A673 (cell line): ENCODE measurements at regions not wholly inside any gene's neighbourhood (a gene's known extent, or its start where the extent isn't known, plus 50 kb on each side); places are given as distances from the start of the nearest gene placed in this dataset.

Experiments
- BruUV-seq: library from RNA; stranded (reverse); fragments of 400-500 nt; replicated peaks from 2 replicates; lab custom pipeline; 2021; lab: Mats Ljungman, UMichigan
- CTCF ChIA-PET: fragments of 300-600 bp; sonication (Branson Sonifier 250); formaldehyde crosslinking; loops from one replicate; lab custom pipeline; 2022; ENCODE audit warnings: antibody characterized with exemption; lab: Charles Lee
- POLR2A ChIA-PET: fragments of 300-600 bp; sonication (Branson Sonifier 250); formaldehyde crosslinking; loops from one replicate; lab custom pipeline; 2022; ENCODE audit warnings: antibody characterized with exemption; ENCODE audit not compliant: low non-redundant PET; lab: Charles Lee
- DNase-seq: peaks from one replicate; pipeline ENCODE4 v3.0.0-alpha.2; 2015; ENCODE audit warnings: low spot score
- H3K27ac ChIP-seq: fragments of 200-600 bp; sonication (generic); 2 replicates; pipeline ENCODE4 v1.5.1; 2016; ENCODE audit warnings: mixed run types, low read depth, mild to moderate bottlenecking, mixed read lengths, antibody characterized with exemption, low read length; ENCODE audit not compliant: poor library complexity, severe bottlenecking
- H3K27me3 ChIP-seq: fragments of 200-600 bp; sonication (generic); replicated peaks from 2 replicates; pipeline ENCODE4 v1.6.1; 2017; ENCODE audit warnings: mixed run types, low read depth, mild to moderate bottlenecking, mixed read lengths, antibody characterized with exemption, low read length; ENCODE audit not compliant: insufficient read depth, poor library complexity
- H3K36me3 ChIP-seq: fragments of 200-600 bp; sonication (generic); 2 replicates; pipeline ENCODE4 v1.6.1; 2016; ENCODE audit warnings: mixed run types, mild to moderate bottlenecking, mixed read lengths, antibody characterized with exemption, low read length; ENCODE audit not compliant: insufficient read depth, poor library complexity, severe bottlenecking
- H3K4me1 ChIP-seq: fragments of 200-600 bp; sonication (generic); 2 replicates; pipeline ENCODE4 v1.6.1; 2017; ENCODE audit warnings: mixed run types, mild to moderate bottlenecking, mixed read lengths, antibody characterized with exemption, low read length; ENCODE audit not compliant: insufficient read depth, poor library complexity, severe bottlenecking
- H3K4me3 ChIP-seq: fragments of 200-600 bp; sonication (generic); 2 replicates; pipeline ENCODE4 v1.5.1; 2016; ENCODE audit warnings: low read depth, mixed run types, mild to moderate bottlenecking, mixed read lengths, low read length; ENCODE audit not compliant: poor library complexity, severe bottlenecking
- H3K9me3 ChIP-seq: fragments of 200-600 bp; sonication (generic); 2 replicates; pipeline ENCODE4 v1.6.1; 2016; ENCODE audit warnings: mixed run types, low read depth, mild to moderate bottlenecking, mixed read lengths, antibody characterized with exemption, low read length; ENCODE audit not compliant: poor library complexity, severe bottlenecking
- CTCF ChIP-seq: fragments of 300-800, 200-600 bp; sonication (generic); conservative IDR thresholded peaks from 2 replicates; pipeline ENCODE4 v1.5.1; 2017; ENCODE audit warnings: low read depth, mild to moderate bottlenecking, antibody characterized with exemption, low read length, moderate library complexity, mixed read lengths
- EZH2 ChIP-seq: fragments of 200-600 bp; sonication (generic); IDR thresholded peaks from 2 replicates; pipeline ENCODE4 v1.6.1; 2017; ENCODE audit warnings: borderline replicate concordance, low read depth, mild to moderate bottlenecking, mixed read lengths, antibody characterized with exemption, low read length; ENCODE audit not compliant: poor library complexity, severe bottlenecking
- intact Hi-C: fragments of 100-400 bp; cut with micrococcal nuclease; formaldehyde crosslinking; loops from one replicate; pipeline ENCODE4 v1.10.0; 2022; ENCODE audit not compliant: unreplicated experiment

GRCh38 chr12:83471341-83471740, 784.6 kb downstream of the TMTC2 start:
- TF ChIP-seq EZH2: no peak
- no peak for TF ChIP-seq CTCF
- BruUV-seq: no TSS peak
- H3K4me3 ChIP-seq: no peak overlapping the region
- H3K4me1 ChIP-seq: no peaks in the 10 kb centered on the region
- no peak overlapping the region for H3K27ac ChIP-seq
- H3K36me3 ChIP-seq: no peaks in the 10 kb centered on the region
- H3K9me3 ChIP-seq: no peaks in the 10 kb centered on the region
- CTCF ChIA-PET: no interaction called here
- intact Hi-C loops: no loop called here
- DNase-seq: no peak
- POLR2A ChIA-PET: no interaction called here
- H3K27me3 ChIP-seq: no peaks in the 10 kb centered on the region

DNA sequence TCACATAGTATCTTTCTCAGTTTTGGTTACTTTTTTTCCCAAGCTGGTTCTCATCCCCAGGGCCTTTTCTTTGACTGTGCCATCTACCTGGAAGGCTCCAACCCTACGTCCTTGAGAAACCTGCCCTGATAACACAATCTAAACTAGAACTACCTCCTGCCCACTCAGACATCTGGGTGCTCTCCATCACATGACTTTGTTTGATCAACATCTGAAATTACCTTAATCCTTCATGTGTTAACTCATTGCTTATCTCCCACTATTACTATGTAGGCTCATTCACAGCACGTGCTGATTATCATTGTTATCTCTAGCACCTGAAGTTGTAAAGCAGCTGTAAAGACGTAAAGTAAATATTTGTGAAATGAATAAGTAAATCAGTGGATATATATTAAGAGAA, 784.0 kb downstream of the TMTC2 start:
- Histone ChIP-seq H3K27ac (no peak overlapping the region), H3K27me3 (no peaks in the 10 kb centered on the region), H3K36me3 (no peaks in the 10 kb centered on the region), H3K4me1 (no peaks in the 10 kb centered on the region), H3K4me3 (no peak overlapping the region), H3K9me3 (no peaks in the 10 kb centered on the region)
- BruUV-seq: no TSS peak
- TF ChIP-seq EZH2 (no peak), CTCF (no peak)
- CTCF ChIA-PET: interaction anchor here (0.6 kb wide), 1 partner anchor 785 kb away, joined by 3 read pairs; no protein-coding TSS in a partner anchor
- intact Hi-C loops: no loop called here
- POLR2A ChIA-PET: no interaction called here
- no peak for DNase-seq

DNA sequence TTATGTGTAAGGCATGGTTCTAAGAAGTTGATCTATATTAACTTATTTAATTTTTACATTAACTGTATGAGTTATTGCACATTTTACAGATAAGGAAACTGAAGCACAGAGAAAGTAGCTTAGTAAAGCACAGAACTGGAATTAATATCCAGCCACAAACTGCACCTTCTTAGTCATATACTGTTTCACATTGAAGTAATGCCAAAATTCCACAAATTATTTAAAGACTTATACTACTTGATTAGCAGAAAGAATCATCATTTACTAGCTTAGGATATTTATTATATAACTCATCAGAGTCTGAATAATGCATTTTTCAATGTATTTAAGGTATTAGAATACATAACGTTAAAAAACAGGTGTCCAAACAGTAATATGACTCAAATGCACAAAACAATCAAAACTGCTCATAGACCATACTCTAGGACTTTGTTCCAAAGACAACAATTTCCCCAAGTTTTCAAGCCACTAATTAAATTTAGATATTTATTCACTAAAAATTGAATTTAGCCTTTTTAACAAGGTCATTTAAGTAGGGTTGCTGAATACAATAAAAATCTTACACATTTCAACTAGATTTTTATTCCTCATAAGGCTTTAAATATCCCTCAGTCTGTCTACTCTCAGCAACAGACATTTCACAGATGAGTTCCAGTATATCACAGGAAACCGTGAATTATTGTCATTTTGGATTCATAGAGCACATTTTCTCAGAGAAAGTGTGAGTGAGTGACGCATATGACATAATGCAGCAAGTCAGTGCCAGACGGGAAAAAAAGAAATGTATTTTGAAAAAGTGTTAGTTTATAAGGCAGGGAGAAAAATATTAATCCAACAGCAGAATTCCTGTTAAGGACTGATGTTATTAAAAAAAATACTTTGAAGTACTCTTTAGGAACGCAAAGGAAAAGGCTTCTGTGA, 782.5 kb downstream of the TMTC2 start:
- Histone ChIP-seq H3K27ac (no peak overlapping the region), H3K36me3 (no peaks in the 10 kb centered on the region), H3K4me1 (no peaks in the 10 kb centered on the region), H3K27me3 (no peaks in the 10 kb centered on the region), H3K4me3 (no peak overlapping the region), H3K9me3 (no peaks in the 10 kb centered on the region)
- POLR2A ChIA-PET: no interaction called here
- no TSS peak for BruUV-seq
- intact Hi-C loops: no loop called here
- TF ChIP-seq CTCF (no peak), EZH2 (no peak)
- no peak for DNase-seq
- CTCF ChIA-PET: no interaction called here
